CD4-positive, alpha-beta T cell treated with Interleukin-15 for 1 hour (primary cell): ENCODE measurements at regions not wholly inside any gene's neighbourhood (a gene's known extent, or its start where the extent isn't known, plus 50 kb on each side); places are given as distances from the start of the nearest gene placed in this dataset.

ENCODE experiments used
- DNase-seq: peaks from one replicate; pipeline ENCODE4 v3.0.0-alpha.2; 2020

GRCh38 chr21:19878133-19878532 lies 1120.1 kb upstream of the NCAM2 start:
- no peak for DNase-seq

- DNase-seq = no peak
These were observed 1098.6 kb upstream of the NCAM2 start for GRCh38 chr21:19899645-19900044.

DNA sequence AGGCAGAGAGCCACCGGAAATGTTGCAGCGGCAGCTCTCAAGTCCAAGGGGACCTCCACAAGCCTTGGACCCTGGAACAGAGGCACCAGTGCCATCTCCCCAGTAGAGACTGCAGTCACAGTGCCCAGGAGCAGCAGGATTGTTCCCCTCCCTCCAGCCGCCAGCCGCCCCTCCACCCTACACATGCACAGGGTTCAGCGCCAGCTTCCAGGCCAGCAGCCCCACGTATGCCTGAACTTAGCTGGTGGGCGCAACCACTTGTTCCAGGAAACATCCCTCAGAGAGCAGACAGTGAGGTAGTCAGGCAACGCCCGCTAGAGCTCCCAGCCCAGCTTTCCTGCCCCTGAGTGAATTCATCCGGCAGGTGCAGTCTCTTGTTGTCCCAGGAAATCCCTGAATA lies 1098.1 kb upstream of the NCAM2 start:
- DNase-seq = no peak

- DNase-seq = no peak
These were observed 1089.8 kb upstream of the NCAM2 start for GRCh38 chr21:19908390-19908789.

DNA sequence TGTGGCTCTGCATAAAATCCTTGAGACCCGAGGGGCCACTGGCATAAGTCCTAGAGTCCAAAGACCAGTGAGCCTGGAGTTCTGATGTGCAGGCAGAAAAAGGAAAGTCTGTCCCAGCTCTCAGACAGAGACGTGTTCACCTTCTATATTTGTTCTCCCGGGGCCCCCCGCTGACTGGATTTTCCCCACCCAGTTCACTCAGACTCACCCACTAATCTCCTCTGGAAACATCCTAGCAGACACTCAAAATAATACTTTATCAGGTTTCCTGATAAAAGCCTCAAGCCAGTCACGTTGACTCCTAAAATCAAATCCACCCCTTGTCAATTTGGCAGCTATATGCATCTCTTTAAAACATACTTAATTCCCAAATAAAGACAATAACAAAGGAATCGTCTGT lies 1084.2 kb upstream of the NCAM2 start:
- no peak for DNase-seq

GRCh38 chr21:19921211-19921610 lies 1077.0 kb upstream of the NCAM2 start:
- no peak for DNase-seq

DNA sequence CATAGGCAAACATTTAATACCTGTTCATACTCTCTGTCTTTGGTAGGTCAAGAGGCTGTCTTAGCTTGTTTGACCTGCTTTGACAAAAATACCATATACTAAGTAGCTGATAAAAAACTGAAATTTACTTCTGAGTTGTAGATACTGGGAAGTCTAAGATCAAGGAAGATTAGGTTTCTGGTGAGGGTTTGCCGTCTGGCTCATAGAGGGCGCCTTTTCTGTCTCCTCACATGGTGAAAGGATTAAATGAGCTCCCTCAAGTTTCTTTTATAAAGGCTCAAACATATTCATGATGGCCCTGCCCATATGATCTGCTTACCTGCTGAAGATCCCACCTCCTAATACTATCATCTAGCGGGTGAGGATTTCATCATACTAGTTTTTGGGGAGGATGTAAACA lies 1076.1 kb upstream of the NCAM2 start:
- DNase-seq = no peak

- DNase-seq = no peak
These were observed 1062.7 kb upstream of the NCAM2 start for GRCh38 chr21:19935467-19935866.

DNA sequence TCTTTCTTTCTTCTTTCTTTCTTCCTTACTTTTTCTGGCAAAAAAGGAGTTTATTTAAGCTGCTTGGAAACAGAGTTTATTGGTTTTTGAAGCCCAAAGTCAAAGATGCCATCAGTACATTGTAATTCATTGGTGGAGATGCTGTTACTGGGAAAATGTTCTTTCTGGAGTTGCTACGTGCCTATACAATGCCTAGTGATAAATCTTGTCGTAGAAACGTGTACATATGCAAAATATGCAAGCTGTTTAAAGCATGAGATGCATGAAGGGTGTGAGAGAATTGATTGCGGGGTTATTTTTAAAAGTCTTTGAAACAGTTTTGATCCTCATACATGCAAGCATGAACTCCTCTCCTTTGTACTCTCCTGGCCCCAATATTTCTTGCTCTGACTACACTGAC lies 1060.6 kb upstream of the NCAM2 start:
- DNase-seq = no peak

DNA sequence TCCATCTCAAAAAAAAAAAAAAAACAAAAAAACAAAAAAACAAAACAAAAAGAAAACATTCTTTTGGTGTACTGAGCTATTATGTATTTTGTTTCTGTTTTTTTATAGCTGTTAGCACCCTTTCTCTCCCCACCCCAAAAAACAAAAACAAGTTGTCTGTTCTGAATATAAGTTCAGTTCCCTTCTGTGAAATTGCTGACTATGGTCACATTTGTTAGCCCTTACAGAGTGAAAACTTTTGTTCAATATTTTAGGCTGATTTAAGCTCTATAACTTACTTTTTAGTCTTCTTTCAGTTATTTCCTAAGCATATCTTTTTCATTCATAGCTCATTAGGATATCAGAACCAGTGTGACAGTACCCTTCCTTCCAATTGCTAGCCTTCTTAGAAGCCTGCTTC lies 1056.6 kb upstream of the NCAM2 start:
- DNase-seq = no peak

DNA sequence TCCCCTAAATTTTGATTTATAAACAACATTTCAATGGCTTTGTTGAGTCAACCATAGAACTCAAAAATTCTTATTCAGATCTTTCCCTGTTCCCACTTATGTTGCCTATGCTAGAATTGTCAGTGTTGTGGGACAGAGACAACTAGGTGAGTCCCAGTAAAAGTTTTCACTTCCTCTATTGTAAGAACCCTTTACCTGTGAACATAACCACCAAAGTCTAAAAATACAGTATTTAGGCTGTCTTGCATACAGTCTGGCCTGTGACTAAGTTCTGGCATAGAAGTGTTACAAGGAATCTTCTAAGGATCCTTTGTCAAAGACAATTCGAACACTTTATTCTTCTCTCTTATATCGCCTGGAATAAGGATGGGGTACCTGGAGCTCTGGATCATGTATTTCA lies 1047.9 kb upstream of the NCAM2 start:
- DNase-seq = no peak

GRCh38 chr21:19969156-19969555 lies 1029.1 kb upstream of the NCAM2 start:
- no peak for DNase-seq

- no peak for DNase-seq
These were observed 1016.3 kb upstream of the NCAM2 start for GRCh38 chr21:19981938-19982337.

DNA sequence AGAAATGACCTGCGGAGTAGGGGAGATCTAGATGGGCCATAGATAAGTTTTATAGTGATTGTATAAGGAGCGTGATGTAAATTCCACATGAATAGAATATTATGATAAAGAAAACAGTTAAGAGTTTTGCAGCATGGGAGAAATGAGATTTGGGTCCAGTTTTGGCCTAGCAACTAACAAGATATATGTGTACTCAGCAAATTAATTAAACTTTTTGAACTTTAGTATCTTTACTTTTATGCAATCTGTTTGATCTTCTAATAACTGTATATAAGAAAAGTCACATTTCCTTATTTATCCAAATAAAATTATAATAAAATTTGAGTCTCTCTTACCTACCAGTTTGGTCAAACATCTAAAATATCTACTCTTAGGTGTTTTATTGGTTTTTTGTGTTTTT lies 1011.8 kb upstream of the NCAM2 start:
- DNase-seq = no peak

DNA sequence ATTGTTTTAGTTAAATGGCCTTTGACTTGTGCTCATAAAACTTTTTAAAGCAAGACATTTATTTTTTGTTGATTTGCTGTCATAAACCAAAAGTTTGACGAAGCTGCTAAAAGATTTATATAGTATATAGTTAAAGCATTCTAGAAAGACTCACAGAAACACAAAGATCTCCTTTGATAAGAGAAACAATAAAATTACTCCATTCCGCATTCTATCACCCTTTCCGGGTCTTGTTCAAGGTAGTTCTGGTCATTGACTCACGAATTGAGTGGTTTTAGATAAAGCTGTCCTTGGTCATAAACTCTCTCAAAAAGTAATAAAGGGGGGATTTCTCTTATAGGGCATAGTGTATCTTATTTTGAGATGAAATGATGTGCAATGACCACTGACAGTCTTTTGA lies 1010.5 kb upstream of the NCAM2 start:
- DNase-seq = no peak

DNA sequence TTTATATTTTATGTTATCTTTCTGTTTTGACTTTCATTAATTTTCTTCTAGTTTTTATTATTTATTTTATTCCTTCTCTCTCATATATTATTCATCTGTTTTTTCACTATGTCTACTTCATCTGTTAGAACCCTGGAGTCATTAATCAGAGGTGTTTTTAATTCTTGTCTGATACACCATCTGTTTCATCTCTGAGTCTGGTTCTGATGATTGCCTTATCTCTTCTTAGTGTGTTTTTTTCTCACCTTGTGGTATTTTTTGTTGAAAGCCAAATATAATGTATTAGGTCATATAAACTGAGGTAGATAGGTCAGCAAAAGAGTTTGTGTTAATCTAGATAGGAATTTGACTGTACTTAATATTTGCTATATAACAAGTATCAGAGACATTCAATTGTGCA lies 1005.7 kb upstream of the NCAM2 start:
- no peak for DNase-seq

- DNase-seq = no peak
These were observed 1004.9 kb upstream of the NCAM2 start for GRCh38 chr21:19993268-19993667.

DNA sequence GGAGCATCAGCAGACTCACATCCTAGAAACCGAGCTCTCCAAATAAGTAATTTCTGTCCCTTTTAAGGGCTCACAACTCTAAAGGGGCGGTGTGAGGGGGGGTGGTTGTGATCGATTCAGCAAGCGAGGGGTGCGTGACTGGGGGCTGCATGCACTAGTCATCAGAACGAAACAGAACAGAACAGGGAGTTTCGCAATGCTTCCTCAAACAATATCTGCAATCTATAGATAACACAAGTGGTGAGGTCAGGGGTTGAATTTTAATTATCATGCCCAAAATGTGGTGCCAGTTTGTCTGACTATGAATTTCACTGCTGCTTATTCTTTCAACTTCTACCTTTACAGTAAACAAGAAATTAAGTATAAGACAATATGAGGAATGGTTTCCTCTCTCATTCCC lies 1003.0 kb upstream of the NCAM2 start:
- DNase-seq = no peak

DNA sequence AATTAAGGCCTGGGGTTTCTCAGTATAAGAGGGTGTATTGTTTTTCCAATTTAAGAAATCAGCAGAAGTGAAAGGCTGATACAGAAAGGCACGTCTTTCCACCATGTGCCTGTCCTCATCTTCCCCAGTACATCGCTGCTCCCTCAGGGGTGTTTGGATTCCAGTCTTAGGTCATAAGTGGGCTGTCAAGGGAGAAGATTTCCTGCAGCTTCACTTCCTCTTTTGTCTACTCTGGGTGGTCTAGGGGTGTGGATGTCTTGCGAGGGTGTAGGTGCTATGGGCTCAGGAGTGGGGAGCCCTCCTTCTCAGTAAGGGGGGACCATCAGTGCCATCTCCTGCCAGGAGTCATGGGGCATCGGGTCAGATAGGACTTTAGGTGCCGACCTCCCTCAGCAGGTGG lies 999.8 kb upstream of the NCAM2 start:
- no peak for DNase-seq

- DNase-seq = no peak
These were observed 998.6 kb upstream of the NCAM2 start for GRCh38 chr21:19999369-20000272.

GRCh38 chr21:20004367-20004766 lies 993.8 kb upstream of the NCAM2 start:
- DNase-seq = no peak

GRCh38 chr21:20010691-20011200 lies 987.5 kb upstream of the NCAM2 start:
- no peak for DNase-seq

GRCh38 chr21:20013851-20014250 lies 984.4 kb upstream of the NCAM2 start:
- DNase-seq = no peak

DNA sequence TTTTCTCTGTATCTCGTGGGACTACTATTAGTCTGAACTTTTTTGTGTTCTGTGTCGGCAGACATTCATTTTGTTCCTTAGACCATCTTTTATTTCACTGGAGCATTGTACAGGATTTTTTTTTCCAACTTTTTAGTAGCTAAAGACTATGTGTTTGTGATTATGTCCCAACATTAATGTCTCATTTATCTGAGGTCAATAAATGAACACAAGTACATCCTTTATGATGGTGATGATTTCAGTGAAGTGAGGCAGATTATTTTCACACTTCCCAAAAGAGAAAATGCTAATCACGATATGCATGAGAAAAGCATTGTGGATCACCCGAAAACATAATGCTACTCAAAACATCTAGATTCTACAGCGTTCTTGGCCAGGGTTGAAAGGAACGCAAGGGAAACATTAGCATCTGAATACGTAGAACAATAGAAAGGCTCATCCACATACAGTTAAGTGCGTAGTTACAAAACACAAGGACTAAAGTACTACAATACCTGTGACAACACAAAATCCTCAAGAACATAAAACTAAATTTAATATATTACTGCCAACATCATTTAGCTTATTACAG lies 981.7 kb upstream of the NCAM2 start:
- no peak for DNase-seq

DNA sequence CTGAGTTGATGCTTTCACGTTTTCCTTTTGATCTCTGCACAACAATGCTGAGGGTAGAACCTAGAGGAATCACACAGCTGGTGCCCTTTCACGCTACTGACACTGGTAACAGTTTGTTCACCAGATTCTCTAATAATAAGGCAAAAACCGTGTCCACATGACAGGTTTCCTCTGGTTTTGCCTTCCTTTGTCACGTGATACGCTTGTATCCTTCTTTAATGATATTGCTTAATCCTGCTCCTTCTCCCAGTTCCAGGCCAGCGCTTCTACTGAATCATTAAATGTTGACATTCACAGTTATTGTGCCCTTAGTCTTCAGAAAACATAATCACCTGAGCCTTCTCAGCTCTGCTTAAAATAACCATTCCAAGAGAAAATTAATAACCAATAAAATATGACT lies 978.2 kb upstream of the NCAM2 start:
- no peak for DNase-seq
